ENCODE measurements at regions not wholly inside any gene's neighbourhood (a gene's known extent, or its start where the extent isn't known, plus 50 kb on each side); places are given as distances from the start of the nearest gene placed in this dataset.
A peak's percentile ranks its signal among the peaks of the same experiment; 100 is the strongest.

GRCh38 chr7:16084875-16085274 lies 336.5 kb downstream of the CRPPA start:
- no peak for DNase-seq

GRCh38 chr7:16084370-16084769 lies 337.0 kb downstream of the CRPPA start:
- DNase-seq: peak; percentile 42

- DNase-seq: peak; percentile 1
Measured at GRCh38 chr7:16083931-16084330, 337.4 kb downstream of the CRPPA start.

DNA sequence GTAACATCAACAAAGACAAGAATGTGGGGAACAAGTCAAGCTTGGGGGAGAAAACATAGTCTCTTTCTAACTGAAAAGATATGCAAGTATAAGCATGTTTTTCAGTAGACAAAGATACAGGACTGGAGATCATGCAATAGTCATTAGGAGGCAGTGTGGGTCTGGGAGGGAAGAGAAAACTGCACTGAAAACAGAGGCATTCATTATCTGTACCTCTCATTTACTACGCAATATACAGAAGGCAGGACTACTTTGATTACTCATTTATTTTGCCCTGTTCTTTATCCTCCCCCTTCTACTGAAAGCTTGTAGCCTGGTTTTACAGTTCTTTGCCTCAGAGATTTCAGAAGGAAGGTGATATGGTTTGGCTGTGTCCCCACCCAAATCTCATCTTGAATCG lies 341.2 kb downstream of the CRPPA start:
- DNase-seq: no peak

DNA sequence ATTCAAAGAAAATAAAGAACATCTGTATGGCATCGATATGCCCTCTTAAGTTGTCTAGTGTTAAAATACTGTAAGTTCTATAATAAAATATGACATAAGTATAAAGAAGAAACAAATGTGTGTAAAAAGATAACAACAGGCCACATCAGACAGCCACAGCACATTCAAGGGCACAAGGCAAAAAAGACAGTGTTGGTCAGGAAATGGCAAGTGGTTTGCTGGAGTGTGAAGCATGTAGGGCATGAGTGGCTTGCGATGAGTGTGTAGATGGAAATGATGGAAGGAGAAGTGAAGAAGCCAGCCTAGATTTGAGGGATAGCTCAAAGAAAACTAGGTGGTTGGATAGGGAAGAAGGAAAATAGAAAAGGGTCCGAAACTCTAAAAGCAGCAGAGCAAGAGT lies 341.6 kb downstream of the CRPPA start:
- DNase-seq: no peak

DNA sequence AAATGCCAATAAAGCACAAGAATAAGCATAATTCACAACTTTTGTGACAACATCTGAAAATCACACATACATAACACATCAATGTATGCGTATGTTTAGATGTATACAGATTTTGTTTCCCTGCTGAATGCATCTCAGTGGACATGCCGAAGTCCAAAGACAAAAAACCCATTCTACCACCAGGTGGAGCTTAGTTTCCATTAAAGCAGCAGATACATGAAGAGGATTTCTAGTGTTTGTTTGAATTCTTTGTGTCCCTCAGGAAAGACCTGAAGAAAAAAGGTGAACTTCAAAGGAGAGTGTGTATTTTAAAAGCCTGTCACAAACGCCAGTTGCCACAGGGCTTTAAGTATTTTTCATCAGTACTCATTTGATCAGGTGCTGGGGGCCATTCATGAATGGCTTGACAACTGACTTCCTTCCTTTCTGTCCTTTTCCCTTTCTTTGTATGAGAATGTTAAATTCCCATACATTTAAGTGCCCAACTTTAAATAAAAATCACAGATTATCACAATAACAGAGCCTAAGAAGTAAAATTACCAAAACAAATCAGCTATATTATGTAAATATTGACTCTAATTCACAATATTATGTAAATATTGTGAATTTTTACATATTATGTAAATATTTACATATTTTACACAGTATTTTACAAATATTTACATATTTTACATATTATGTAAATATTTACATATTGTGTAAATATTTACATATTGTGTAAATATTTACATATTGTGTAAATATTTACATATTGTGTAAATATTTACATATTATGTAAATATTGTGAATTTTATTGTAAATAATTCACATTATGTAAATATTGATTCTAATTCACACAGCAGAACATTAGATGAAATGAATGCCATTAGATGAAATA lies 343.0 kb downstream of the CRPPA start:
- DNase-seq: peak; percentile 57

- DNase-seq: peak; percentile 59
Measured at GRCh38 chr7:16071246-16071857, 350.0 kb downstream of the CRPPA start.

DNA sequence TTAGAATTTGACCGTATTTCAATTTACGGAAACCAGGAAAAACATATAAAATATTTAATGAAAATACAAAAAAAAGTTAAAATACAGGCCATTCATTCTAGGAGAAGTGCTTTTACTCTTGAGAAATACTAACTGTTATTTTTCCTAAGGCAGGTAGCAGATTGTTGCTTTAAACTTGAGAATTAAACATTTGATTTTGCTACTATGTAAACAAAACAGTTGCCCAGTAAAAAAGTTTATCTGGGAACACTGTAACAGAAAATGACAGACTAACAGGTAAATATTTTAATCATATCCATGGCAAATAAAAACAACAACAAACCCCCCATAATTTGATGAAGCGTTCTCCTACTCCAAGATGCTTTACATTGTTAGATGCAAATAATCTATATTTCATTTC lies 350.5 kb downstream of the CRPPA start:
- no peak for DNase-seq

- DNase-seq: no peak
Measured at GRCh38 chr7:16069998-16070397, 351.3 kb downstream of the CRPPA start.

GRCh38 chr7:16068183-16068582 lies 353.2 kb downstream of the CRPPA start:
- no peak for DNase-seq

GRCh38 chr7:16067711-16068110 lies 353.6 kb downstream of the CRPPA start:
- no peak for DNase-seq

DNA sequence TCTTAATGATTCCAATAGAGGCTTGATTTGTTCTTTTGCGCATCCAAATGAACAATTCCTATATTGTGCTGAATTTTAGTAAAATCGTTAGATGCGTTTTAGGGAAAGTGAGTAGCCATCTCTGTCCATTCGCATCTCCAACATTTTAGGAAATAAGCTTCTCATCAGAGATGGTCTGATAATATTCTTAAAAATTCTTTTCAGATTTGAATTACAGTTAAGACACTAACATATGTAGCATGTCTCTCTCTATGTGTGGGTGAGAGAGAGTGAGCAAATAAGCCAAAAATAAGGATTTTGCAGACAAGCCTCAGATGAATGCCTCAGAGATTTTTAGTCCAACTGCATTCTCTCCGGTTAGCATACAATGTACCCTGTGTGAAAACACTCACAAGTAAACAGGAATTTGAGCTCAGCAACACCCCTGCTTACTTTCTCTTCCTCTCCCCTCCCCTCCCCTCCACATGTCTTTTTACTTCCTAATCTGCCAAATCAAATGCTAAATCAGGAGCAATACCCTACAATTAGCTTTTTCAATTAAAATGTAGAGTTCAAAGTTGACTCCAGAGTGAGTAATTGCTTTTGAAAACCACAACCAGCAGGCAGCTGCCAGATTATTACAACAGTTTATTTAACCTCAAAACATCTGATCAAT lies 354.4 kb downstream of the CRPPA start:
- no peak for DNase-seq

- DNase-seq: no peak
Measured at GRCh38 chr7:16065939-16066338, 355.4 kb downstream of the CRPPA start.

- DNase-seq: peak; percentile 5
Measured at GRCh38 chr7:16063716-16064675, 357.3 kb downstream of the CRPPA start.

- DNase-seq: no peak
Measured at GRCh38 chr7:16063221-16063620, 358.1 kb downstream of the CRPPA start.

- no peak for DNase-seq
Measured at GRCh38 chr7:16062269-16062668, 359.1 kb downstream of the CRPPA start.

- no peak for DNase-seq
Measured at GRCh38 chr7:16061630-16062029, 359.7 kb downstream of the CRPPA start.

DNA sequence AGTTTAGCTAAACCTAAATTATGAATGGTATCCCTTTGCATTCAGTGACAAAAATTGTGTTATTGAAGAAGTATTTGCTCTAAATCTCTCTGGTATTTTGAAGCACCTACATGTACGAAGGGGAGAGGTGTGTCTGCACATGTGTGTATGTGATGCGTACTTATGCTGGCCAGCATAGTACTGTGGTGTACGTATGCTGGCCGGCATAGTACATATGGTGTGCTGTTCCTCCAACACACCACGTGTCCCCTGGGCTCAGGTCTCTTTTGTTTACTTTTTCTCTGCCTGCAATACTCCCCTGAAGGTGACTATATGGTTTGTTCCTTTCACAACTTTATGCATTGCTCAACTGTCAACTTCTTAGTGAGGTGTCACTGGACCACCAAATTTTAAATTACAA lies 360.3 kb downstream of the CRPPA start:
- DNase-seq: no peak

GRCh38 chr7:16060502-16060901 lies 360.8 kb downstream of the CRPPA start:
- DNase-seq: no peak

DNA sequence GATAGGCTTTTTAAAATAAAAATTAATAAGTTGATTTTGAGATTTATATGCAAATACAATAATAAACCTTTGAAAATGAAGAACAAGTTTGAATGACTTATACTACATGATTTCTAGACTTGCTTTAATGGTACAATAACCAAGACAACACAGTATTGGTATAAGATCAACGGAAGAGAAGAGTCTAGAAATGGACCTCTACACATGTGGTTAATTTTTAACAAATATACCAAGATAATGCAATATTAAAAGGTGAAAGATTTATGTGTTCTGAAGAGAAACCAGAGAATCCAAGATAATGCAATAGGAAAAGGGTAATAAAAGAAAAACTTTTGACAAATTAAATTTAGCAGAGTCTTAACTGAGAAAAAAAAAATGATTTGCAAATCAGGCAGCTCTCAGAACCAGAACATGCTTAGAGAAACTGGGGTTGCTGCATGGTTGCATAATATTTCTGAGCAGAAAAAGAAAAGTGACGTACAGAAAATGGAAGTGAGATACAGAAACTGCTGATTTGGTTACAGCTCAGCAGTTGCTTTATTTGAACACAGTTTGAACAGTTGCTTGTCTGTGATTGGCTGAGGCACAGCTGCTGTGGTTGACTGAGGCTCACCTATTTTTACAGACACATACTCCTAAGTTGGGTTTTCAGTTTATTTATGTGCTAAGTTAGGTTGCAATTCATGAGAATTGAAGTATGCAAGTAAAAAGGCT lies 365.9 kb downstream of the CRPPA start:
- DNase-seq: no peak

GRCh38 chr7:16051561-16052255 lies 365.2 kb upstream of the MEOX2 start:
- peak; percentile 35 for DNase-seq
